ENCODE measurements at regions not wholly inside any gene's neighbourhood (a gene's known extent, or its start where the extent isn't known, plus 50 kb on each side); places are given as distances from the start of the nearest gene placed in this dataset.

GRCh38 chr3:20307383-20307782 is 121.4 kb upstream of the SGO1 start:
- ChIA-PET POLR2A (no interaction called here), RAD21 (ENCODE audit: low non-redundant PET in 1 of 2, low total read pairs in 2 of 2, uncharacterized antibody in 2 of 2, unreplicated experiment in 2 of 2) (no interaction called here), CTCF (no interaction called here)
- Histone ChIP-seq H3K9ac (ENCODE audit: low read length) (no peak overlapping the region), H3K27ac (ENCODE audit: low read depth, low read length) (no peak overlapping the region), H3K36me3 (ENCODE audit: control insufficient read depth in 1 of 2, insufficient read depth in 2 of 2, low read length in 2 of 2) (no peaks in the 10 kb centered on the region), H3K79me2 (ENCODE audit: insufficient read depth, low read length) (no peaks in the 10 kb centered on the region), H3K4me1 (ENCODE audit: control insufficient read depth in 1 of 2, insufficient read depth in 2 of 2, low read length in 2 of 2) (no peaks in the 10 kb centered on the region), H3K4me2 (ENCODE audit: low read length) (no peak overlapping the region), H2AFZ (ENCODE audit: low read depth, low read length, poor library complexity, severe bottlenecking) (no peak overlapping the region), H3K9me3 (ENCODE audit: control insufficient read depth in 1 of 2, insufficient read depth in 1 of 2, low read depth in 1 of 2, low read length in 2 of 2) (no peaks in the 10 kb centered on the region), H3K9me2 (ENCODE audit: insufficient read depth) (no peaks in the 10 kb centered on the region), H3K4me3 (replicated peaks in 1 of 2; ENCODE audit: low read depth in 1 of 2, low read length in 2 of 2) (no peak overlapping the region), H4K20me1 (ENCODE audit: insufficient read depth) (no peaks in the 10 kb centered on the region), H3K27me3 (ENCODE audit: insufficient read depth, low read length) (0 out of 2 replicates have a peak, but pooled peaks cover 10% of the 10 kb centered on the region)
- ATAC-seq = no peak
- intact Hi-C loops (cut with micrococcal nuclease) = no loop called here
- DNase-seq (ENCODE audit: low read depth, low spot score) = no peak
- no peak for TF ChIP-seq CTCF (IDR thresholded peaks at IDR 0.05 in 2 of 3, conservative IDR thresholded peaks at IDR 0.05 in 1 of 3; ENCODE audit: borderline replicate concordance in 1 of 3, insufficient read depth in 1 of 3, low read depth in 2 of 3, low read length in 2 of 3)
- TF ChIP-seq EZH2phosphoT487 (IDR thresholded peaks at IDR 0.05; ENCODE audit: borderline replicate concordance) = no peak
- no TSS peak for BruUV-seq (replicated peaks)

- no peaks in the 10 kb centered on the region for H3K36me3 ChIP-seq (ENCODE audit: control insufficient read depth in 1 of 2, insufficient read depth in 2 of 2, low read length in 2 of 2)
- H3K79me2 ChIP-seq (ENCODE audit: insufficient read depth, low read length) = no peaks in the 10 kb centered on the region
- intact Hi-C loops (cut with micrococcal nuclease) = no loop called here
- ATAC-seq = no peak
- H3K4me3 ChIP-seq (replicated peaks in 1 of 2; ENCODE audit: low read depth in 1 of 2, low read length in 2 of 2) = no peak overlapping the region
- H3K9me3 ChIP-seq (ENCODE audit: control insufficient read depth in 1 of 2, insufficient read depth in 1 of 2, low read depth in 1 of 2, low read length in 2 of 2) = no peaks in the 10 kb centered on the region
- 0 out of 2 replicates have a peak, but pooled peaks cover 8% of the 10 kb centered on the region for H3K27me3 ChIP-seq (ENCODE audit: insufficient read depth, low read length)
- RAD21 ChIA-PET (ENCODE audit: low non-redundant PET in 1 of 2, low total read pairs in 2 of 2, uncharacterized antibody in 2 of 2, unreplicated experiment in 2 of 2) = no interaction called here
- DNase-seq (ENCODE audit: low read depth, low spot score) = no peak
- H2AFZ ChIP-seq (ENCODE audit: low read depth, low read length, poor library complexity, severe bottlenecking) = no peak overlapping the region
- no TSS peak for BruUV-seq (replicated peaks)
- H3K27ac ChIP-seq (ENCODE audit: low read depth, low read length) = no peak overlapping the region
- CTCF ChIA-PET = no interaction called here
- no peaks in the 10 kb centered on the region for H3K4me1 ChIP-seq (ENCODE audit: control insufficient read depth in 1 of 2, insufficient read depth in 2 of 2, low read length in 2 of 2)
- no peaks in the 10 kb centered on the region for H3K9me2 ChIP-seq (ENCODE audit: insufficient read depth)
- H3K9ac ChIP-seq (ENCODE audit: low read length) = no peak overlapping the region
- H3K4me2 ChIP-seq (ENCODE audit: low read length) = no peak overlapping the region
- POLR2A ChIA-PET = no interaction called here
- no peaks in the 10 kb centered on the region for H4K20me1 ChIP-seq (ENCODE audit: insufficient read depth)
- TF ChIP-seq ZBTB33 (IDR thresholded peaks at IDR 0.05; ENCODE audit: extremely low read depth, insufficient replicate concordance, low read length) (no peak), EZH2phosphoT487 (IDR thresholded peaks at IDR 0.05; ENCODE audit: borderline replicate concordance) (no peak), CTCF (IDR thresholded peaks at IDR 0.05 in 2 of 3, conservative IDR thresholded peaks at IDR 0.05 in 1 of 3; ENCODE audit: borderline replicate concordance in 1 of 3, insufficient read depth in 1 of 3, low read depth in 2 of 3, low read length in 2 of 3) (no peak), FOSL1 (IDR thresholded peaks at IDR 0.05; ENCODE audit: low read depth) (no peak), EZH2 (IDR thresholded peaks at IDR 0.05) (no peak), TCF7L2 (IDR thresholded peaks at IDR 0.05; ENCODE audit: borderline replicate concordance, extremely low read depth, insufficient read depth, insufficient read length) (no peak), YY1 (IDR thresholded peaks at IDR 0.05; ENCODE audit: extremely low read depth, insufficient replicate concordance, low read depth, low read length) (no peak), JUND (IDR thresholded peaks at IDR 0.05) (no peak), ZFX (IDR thresholded peaks at IDR 0.05) (no peak)
- TF ChIP-seq, protein P1, sequence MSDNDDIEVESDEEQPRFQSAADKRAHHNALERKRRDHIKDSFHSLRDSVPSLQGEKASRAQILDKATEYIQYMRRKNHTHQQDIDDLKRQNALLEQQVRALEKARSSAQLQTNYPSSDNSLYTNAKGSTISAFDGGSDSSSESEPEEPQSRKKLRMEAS (IDR thresholded peaks at IDR 0.05) = no peak
These were observed 119.6 kb upstream of the SGO1 start for GRCh38 chr3:20305647-20306046.

All from HCT116 (cell line).